GM10248 (cell line): ENCODE measurements at regions not wholly inside any gene's neighbourhood (a gene's known extent, or its start where the extent isn't known, plus 50 kb on each side); places are given as distances from the start of the nearest gene placed in this dataset.

Source experiments
- CTCF ChIA-PET: fragments of 300-600 bp; sonication (Branson Sonifier 250); formaldehyde crosslinking; extraction: SDS; loops from one replicate; lab custom pipeline; 2021; ENCODE audit warnings: antibody characterized with exemption; lab: Yijun Ruan, JAX
- POLR2A ChIA-PET: fragments of 350-650 bp; sonication (Branson Sonifier 250); formaldehyde crosslinking; extraction: SDS; loops from one replicate; lab custom pipeline; 2020; ENCODE audit warnings: antibody characterized with exemption; lab: Yijun Ruan, JAX
- DNase-seq: peaks from one replicate; pipeline ENCODE4 v3.0.0; 2012; ENCODE audit errors: extremely low spot score
- TF ChIP-seq, protein P1 (sequence below): IDR thresholded peaks from 2 replicates; pipeline ENCODE4 v1.5.1; 2012; ENCODE audit warnings: mild to moderate bottlenecking, low read depth; ENCODE audit errors: extremely low read depth, missing control alignments, control extremely low read depth

DNA sequence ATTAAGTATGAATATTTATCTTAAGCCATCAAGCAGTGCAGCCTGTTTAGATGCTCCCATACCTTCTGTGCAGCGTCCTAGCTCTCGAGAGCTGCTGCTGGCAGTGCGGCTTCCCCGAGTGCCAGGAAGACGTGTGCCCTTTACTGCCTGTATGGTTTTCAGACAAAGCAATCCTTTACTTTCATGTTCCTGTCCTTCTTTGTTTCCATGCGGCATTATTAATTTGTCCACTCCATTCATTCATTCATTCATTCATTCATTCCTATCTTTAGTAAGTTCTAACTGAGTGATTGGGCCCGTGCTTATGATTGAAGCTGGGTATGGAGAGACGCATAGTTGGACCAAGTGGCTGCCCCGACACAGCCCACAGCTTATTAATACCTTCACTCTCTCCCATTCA lies 446.6 kb upstream of the HNRNPA3 start:
- DNase-seq, result no peak
- POLR2A ChIA-PET, result no interaction called here
- TF ChIP-seq, protein P1, sequence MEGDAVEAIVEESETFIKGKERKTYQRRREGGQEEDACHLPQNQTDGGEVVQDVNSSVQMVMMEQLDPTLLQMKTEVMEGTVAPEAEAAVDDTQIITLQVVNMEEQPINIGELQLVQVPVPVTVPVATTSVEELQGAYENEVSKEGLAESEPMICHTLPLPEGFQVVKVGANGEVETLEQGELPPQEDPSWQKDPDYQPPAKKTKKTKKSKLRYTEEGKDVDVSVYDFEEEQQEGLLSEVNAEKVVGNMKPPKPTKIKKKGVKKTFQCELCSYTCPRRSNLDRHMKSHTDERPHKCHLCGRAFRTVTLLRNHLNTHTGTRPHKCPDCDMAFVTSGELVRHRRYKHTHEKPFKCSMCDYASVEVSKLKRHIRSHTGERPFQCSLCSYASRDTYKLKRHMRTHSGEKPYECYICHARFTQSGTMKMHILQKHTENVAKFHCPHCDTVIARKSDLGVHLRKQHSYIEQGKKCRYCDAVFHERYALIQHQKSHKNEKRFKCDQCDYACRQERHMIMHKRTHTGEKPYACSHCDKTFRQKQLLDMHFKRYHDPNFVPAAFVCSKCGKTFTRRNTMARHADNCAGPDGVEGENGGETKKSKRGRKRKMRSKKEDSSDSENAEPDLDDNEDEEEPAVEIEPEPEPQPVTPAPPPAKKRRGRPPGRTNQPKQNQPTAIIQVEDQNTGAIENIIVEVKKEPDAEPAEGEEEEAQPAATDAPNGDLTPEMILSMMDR, result no peak
- CTCF ChIA-PET, result interaction anchor here (1.3 to 1.7 kb wide), 3 partner anchors 9 to 37 kb away, joined by 3 to 4 read pairs (median 3); no protein-coding TSS in a partner anchor

DNA sequence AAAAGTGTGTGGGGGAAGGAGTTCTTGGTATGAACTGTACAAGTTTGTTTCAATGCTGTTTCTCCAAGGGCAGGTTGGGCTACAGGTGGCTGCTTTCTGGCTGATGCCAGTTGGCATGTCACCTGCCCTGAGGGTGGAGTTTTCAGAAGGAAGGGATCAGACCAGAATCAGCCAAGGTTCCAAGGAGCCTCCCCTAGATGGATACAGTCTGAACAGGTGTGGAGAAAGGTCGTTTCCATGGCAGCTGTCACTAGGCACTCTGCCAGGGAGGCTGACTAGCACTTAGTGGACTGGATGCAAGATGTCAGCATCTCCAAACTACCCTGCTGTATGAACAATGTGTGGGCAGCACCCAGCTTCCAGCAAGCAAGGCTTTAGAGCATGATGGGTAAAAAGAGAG lies 444.4 kb upstream of the HNRNPA3 start:
- TF ChIP-seq, protein P1, result no peak
- ChIA-PET CTCF (interaction anchor here (1.0 kb wide), 1 partner anchor 46 kb away, joined by 3 read pairs; no protein-coding TSS in a partner anchor), POLR2A (no interaction called here)
- no peak for DNase-seq

DNA sequence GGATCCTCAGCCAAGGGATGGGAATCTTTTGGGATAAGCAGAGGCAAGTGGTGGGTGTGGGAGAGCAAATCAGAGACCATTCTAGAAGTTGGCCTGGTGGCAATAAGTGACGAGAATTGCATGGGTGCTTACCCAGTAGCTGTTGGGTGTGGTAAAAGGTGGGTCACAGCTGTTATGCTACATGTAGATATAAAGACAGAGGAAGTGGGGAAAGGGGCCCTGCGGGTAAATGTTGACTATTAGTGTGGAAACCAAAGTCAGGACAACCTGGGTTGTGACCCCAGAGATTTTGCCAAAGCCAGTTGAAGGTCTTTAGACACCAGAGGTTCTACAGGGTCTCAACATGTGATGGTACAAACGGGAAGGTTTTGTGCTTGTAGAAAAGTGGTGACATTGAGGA lies 443.6 kb upstream of the HNRNPA3 start:
- POLR2A ChIA-PET, result no interaction called here
- DNase-seq, result no peak
- CTCF ChIA-PET, result interaction anchor here (1.0 kb wide), 1 partner anchor 46 kb away, joined by 3 read pairs; no protein-coding TSS in a partner anchor
- TF ChIP-seq, protein P1, result no peak

DNA sequence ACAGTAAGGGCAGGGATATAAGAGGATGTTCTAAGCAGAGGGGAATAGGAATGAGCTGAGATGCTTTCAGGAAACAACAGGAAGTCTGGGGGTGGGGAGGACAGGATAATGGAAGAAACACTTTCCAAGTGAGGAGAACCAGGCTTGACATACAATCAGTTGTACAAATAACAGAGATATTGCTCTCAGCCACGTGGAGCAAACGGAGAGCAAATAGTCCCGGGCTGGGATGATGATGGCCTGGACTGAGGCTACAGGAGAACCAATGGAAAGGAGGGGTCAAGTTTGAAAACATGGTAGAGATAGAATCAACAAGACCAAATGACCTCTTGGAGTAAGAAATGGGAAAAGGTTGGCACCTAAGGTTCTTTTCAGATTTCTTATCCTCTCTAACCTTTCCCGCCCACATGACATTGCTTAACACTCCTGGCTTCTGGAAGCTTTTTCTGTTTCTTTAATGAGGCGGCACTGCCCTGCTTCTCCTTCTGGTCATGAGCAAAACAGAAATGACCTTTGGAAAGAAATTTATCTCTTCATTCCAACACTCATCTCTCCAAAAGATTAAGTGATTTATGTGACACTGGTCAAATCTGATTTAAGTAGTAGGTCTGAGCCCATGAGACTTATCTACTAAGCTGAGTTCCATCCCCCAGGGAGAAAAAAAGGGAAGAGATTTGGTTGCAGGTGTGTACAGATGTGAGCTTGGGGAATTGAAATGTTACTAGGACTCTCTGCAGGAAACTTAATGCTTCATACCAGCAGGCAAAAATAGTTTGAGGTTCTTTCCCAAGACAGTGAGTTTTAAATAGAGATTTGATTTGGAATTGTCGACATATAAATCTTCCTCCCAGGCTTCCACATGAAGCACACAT lies 442.9 kb upstream of the HNRNPA3 start:
- ChIA-PET POLR2A (no interaction called here), CTCF (no interaction called here)
- TF ChIP-seq, protein P1, result no peak
- DNase-seq, result no peak

DNA sequence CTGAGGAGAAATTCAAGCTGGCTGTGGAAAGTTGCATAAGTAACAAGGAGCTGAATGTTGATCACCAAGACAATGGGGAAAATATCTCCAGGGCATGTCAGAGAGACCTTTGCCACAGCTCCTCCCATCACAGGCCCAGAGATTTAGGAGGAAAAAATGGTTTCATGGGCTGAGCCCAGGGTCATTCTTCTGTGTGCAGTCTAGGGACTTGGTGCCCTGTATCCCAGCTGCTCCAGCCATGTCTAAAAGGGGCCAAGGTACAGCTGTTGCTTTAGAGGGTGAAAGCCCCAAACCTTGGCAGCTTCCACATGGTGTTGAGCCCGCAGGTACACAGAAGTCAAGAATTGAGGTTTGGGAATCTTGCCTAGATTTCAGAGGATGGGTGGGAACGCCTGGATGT lies 439.8 kb upstream of the HNRNPA3 start:
- CTCF ChIA-PET, result no interaction called here
- DNase-seq, result no peak
- TF ChIP-seq, protein P1, result no peak
- POLR2A ChIA-PET, result no interaction called here

DNA sequence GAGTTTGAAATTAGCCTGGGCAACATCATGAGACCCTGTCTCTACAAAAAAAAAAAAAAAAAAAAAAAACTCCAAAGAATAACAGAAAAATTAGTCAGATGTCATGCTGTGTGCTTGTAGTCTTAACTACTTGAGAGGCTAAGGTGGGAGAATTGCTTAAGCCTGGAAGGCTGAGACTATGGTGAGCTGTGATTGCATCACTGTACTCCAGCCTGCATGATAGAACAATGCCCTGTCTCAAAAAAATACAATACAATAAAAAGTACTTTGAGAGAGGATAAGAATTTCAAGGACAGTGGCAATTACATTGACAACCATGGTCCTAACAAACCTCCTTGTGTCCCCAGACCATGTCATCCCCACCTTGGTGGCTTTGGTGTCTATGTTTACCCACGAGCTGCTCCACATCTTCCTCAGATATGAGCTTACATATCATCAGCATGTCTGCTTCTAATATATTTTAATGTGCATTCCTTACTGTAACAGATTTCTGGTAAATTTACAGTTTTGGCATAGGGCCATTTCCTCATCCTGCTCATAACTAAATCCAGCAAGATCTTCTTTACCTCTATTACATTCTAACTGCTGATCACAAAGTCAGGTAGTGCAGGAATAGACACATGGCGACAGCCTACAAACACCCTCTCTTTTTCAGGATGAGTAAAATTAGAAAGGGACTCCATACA lies 437.7 kb upstream of the HNRNPA3 start:
- TF ChIP-seq, protein P1, result no peak
- ChIA-PET CTCF (interaction anchor here (1.0 to 1.3 kb wide), 3 partner anchors 9 to 14 kb away, joined by 3 to 5 read pairs (median 4); no protein-coding TSS in a partner anchor), POLR2A (no interaction called here)
- no peak for DNase-seq
